ENCODE measurements at regions not wholly inside any gene's neighbourhood (a gene's known extent, or its start where the extent isn't known, plus 50 kb on each side); places are given as distances from the start of the nearest gene placed in this dataset.

DNA sequence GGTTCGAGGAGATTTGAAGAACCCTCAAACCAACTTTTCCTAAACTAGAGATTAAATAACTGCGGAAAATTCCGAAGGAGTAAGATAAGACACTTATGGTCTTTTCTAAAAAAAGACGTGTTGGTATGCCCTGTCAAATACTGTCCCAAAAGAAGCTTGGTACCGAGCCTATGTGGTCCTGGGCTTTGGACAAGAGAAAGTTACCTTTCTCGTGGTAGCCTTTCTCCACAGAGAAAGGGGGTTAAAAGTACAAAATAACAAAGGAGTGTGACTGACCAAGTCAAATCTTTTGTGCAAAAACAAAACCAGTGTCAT is 56.2 kb upstream of the JCAD start:
- DNase-seq = no peak

DNA sequence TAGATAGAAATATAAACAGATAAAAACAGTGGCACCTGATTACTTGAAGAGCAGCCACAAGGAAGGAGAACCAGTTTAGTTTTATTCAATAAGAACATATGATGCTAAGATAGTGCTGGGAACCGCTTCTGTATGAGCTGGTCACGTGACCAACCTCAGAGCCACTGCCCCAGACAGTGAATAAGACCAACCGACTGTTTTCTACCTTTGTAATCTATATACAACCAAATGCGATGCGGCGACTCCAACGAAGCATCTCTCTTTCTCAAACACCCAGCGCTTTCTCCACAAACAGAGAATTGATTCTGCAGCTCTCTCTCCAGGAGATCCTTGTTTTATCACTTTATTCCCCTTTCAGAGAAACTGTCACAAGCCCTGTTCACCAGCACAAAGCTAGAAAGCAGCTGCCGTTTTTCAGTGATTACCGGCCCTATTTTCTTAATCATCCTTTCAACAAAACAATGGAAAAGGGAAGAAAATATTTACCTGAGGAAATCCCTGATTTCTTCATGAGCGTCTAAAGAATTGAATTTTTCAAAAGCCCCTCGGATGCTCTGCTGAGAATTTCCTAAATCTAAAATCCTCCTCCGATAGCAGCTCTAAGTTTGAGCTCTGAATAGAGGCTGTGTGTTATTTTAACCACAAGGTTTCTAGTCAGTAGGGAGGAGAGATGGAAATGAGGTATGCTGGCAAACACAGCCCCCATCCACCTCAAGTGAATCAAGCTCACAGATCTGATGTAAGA is 55.7 kb upstream of the JCAD start:
- DNase-seq = no peak

DNA sequence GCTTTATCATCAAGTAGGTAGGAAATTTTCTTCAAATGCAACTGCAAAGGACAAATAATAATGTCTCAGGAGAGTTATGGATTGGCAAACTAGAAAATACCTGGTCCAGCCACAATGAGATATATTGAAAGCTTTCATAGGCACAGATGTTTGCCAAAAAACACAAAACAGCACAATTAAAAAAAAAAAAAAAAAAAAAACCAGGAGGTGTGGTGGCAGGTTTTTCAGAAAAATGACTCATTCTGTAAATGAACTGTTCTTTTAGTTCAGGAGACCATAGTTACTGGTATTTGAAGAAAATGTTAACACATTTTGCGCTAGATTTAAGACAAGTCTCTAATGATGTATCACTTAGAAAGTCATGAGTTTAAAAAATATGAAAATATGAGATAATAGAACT is 55.0 kb upstream of the JCAD start:
- DNase-seq = no peak

DNA sequence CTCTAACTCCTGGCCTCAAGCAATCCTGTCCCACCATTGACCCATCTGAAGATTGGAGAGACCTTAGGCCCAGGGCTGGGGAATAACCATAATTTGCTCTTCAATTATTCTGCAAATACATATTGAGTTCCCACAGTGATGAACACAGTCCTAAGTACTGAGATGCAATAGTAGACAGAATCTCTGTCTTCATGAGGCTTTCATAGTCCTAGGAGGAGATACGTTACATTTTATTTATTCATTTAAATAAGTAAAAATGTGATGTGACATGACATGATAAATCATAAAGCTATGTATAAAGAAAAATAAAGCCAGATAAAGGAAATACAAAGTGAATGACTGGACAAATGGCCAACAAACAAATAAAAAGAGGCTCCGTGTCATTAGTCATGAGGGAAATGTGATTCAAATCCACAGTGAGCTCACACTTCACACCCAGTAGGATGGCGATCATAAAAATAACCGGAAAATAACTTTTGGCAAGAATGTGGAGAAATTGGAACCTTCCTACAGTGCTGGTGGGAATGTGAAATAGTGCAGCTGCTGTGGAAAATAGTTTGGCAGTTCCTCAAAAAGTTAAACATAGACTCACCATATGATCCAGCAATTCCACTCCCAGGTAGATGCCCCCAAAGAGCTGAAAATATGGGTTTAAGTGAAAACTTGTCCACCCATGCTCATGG is 52.1 kb upstream of the JCAD start:
- no peak for DNase-seq

All from T-helper 1 cell (primary cell).